A172 (cell line): ENCODE measurements at regions not wholly inside any gene's neighbourhood (a gene's known extent, or its start where the extent isn't known, plus 50 kb on each side); places are given as distances from the start of the nearest gene placed in this dataset.
A peak's percentile ranks its signal among the peaks of the same experiment; 100 is the strongest.

Experiments
- DNase-seq: peaks from one replicate; pipeline ENCODE4 v3.0.0-alpha.2; 2015; ENCODE audit warnings: low spot score

- no peak for DNase-seq
Observed at GRCh38 chr6:85396159-85396808, 53.6 kb upstream of the NT5E start.

- no peak for DNase-seq
Observed at GRCh38 chr6:85395746-85396145, 54.1 kb upstream of the NT5E start.

DNA sequence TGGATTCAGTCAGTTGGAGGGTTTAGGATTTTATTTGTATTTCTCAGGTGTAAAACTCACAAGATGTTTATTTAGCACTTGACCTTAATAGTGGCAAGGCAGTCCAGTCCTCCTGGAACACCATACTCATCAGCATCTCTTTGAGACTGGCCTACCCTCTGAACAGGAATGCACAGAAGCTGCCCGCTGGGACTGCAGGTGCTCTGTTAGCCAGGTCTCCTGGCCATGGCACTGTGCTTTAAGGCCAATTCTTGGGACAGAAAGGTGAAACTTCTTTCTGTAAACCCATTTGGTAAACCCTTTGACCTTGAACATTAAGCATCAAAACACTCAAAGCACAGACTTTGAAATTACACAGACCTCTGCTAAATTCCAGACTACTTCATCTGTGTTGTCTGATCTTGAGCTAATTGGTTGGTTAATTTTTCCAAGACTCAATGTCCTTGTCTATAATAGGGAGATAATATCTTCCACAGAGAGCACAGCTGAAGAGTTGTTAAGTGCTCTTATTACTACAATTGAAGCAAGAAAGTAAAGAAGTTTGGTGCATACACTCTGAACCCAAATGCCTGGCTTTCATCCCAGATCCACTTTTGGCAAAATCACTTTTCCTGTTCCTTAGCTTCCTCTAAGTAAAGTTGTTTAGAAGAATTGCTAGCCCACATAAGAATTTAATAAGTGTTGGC, 54.9 kb upstream of the NT5E start:
- DNase-seq: no peak

GRCh38 chr6:85394199-85394598, 55.7 kb upstream of the NT5E start:
- DNase-seq: no peak

DNA sequence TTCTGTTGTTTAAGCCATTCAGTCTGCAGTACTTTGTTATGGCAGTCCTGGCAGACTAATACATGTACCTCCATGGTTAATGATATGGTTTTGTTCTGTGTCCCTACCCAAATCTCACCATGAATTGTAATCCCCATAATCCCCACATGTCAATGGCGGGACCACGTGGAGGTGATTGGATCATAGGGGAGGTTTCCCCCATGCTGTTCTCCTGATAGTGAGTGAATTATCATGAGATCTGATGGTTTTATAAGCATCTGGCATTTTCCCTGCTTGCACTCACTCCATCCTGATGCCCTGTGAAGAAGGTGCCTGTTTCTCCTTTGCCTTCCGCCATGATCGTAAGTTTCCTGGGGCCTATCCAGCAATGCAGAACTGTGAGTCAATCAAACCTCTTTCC, 57.5 kb upstream of the NT5E start:
- no peak for DNase-seq

GRCh38 chr6:85390775-85391174, 59.1 kb upstream of the NT5E start:
- DNase-seq: peak; percentile 38

- peak; percentile 58 for DNase-seq
Observed at GRCh38 chr6:85390105-85390728, 59.7 kb upstream of the NT5E start.

DNA sequence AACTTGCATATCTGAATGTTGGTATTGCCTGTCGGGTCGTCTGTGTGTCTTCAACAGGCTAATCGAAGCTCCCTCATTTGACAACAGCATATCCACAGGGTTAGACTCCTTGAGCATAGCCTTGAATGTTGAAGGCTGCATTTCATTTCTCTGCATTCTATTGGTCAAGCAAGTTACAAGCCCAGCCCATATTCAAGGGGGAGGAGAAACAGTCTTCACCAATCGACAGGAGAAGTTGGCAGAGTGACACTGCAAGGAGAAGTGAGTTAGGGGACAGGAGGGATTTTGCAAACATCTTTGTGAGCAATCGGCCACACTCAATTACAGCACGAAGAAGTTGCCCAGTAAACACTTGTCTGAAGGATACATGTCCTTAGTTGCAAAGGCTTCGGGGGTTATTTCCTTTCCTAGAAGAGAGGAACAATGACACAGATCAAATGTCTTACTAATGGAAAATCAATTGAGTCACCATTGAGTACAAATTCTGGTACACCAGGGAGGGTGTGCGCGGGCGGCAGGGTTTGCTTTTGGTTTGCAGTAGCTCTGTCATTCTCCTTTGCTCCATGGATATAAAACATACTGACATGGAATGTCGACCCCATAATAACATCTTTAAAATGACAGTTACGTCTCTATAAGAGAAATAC, 60.6 kb upstream of the NT5E start:
- DNase-seq: no peak

- no peak for DNase-seq
Observed at GRCh38 chr6:85388531-85388930, 61.4 kb upstream of the NT5E start.

- no peak for DNase-seq
Observed at GRCh38 chr6:85385636-85386315, 64.1 kb upstream of the NT5E start.

- no peak for DNase-seq
Observed at GRCh38 chr6:85383042-85383441, 66.8 kb upstream of the NT5E start.

GRCh38 chr6:85382541-85382940, 67.3 kb upstream of the NT5E start:
- no peak for DNase-seq

- no peak for DNase-seq
Observed at GRCh38 chr6:85372915-85373270, 77.0 kb upstream of the NT5E start.

GRCh38 chr6:85372188-85372914, 77.5 kb upstream of the NT5E start:
- no peak for DNase-seq

- no peak for DNase-seq
Observed at GRCh38 chr6:85368631-85369030, 81.3 kb upstream of the NT5E start.

DNA sequence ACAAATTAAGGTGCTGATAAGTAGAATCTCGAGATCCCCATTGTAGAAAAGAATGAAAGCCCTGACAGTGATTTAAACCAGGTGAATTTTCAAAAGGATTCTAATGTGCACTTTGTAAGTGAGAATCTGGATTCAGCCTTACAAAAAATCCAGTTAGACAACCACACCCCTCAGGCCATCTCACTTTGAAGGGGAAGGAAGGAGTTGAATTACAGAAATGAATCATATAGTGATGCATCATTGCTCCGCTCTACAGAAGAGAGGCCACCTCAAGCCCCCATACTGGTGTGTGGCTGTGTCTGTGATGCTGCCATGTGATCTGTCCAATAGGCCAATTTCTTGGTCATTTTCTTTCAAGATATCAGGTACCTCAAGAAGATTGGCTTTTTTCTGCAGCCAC, 85.5 kb upstream of the NT5E start:
- peak; percentile 69 for DNase-seq

DNA sequence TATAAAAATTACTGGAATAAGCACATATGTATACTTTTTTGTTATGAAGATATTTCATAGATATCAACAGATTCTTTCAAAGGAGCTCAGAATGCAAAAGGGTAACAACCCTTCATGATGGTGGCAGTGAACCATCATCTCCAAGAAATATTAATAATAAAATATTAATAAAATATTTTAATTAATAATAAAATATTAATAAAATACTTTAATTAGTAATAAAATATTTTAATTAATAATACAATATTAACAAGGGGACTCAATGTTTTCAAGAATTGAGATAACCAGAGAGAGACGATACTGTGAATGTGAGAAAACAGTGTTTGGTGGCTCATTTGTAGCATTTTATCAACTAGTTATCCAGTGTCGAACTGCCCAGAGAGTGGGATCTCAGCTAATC, 86.0 kb upstream of the NT5E start:
- DNase-seq: no peak

- no peak for DNase-seq
Observed at GRCh38 chr6:85362652-85363310, 87.1 kb upstream of the NT5E start.

- no peak for DNase-seq
Observed at GRCh38 chr6:85361643-85362014, 88.3 kb upstream of the NT5E start.

- peak; percentile 93 for DNase-seq
Observed at GRCh38 chr6:85360794-85361642, 88.9 kb upstream of the NT5E start.
